Astrocyte of the spinal cord (primary cell): ENCODE measurements at regions not wholly inside any gene's neighbourhood (a gene's known extent, or its start where the extent isn't known, plus 50 kb on each side); places are given as distances from the start of the nearest gene placed in this dataset.

Experiments used
- DNase-seq: peaks from one replicate; pipeline ENCODE4 v3.0.0; 2011; ENCODE audit warnings: low read depth, low spot score
- H3K4me3 ChIP-seq: 2 replicates; pipeline ENCODE4 v1.5.1; 2011; ENCODE audit warnings: low read depth, mild to moderate bottlenecking, low read length, moderate library complexity
- CTCF ChIP-seq: IDR thresholded peaks from 2 replicates; pipeline ENCODE4 v1.5.1; 2012; ENCODE audit warnings: low read depth, mild to moderate bottlenecking, low read length, inconsistent platforms
- in situ Hi-C: cut with HindIII; loops from 2 replicates; pipeline ENCODE4 v1.10.0; 2017; ENCODE audit warnings: low sequenced_read_pairs

GRCh38 chr12:5294274-5295070 is 137.4 kb upstream of the NTF3 start:
- DNase-seq = no peak
- no peak for TF ChIP-seq CTCF
- in situ Hi-C loops = no loop called here
- no peak overlapping the region for H3K4me3 ChIP-seq

- in situ Hi-C loops = no loop called here
- no peak for DNase-seq
- no peak overlapping the region for H3K4me3 ChIP-seq
- TF ChIP-seq CTCF = no peak
These were observed 136.8 kb upstream of the NTF3 start for GRCh38 chr12:5295151-5295550.

- H3K4me3 ChIP-seq = no peak overlapping the region
- no peak for TF ChIP-seq CTCF
- in situ Hi-C loops = no loop called here
- no peak for DNase-seq
These were observed 135.9 kb upstream of the NTF3 start for GRCh38 chr12:5295996-5296395.

- TF ChIP-seq CTCF = no peak
- DNase-seq = no peak
- in situ Hi-C loops = no loop called here
- no peak overlapping the region for H3K4me3 ChIP-seq
These were observed 130.4 kb upstream of the NTF3 start for GRCh38 chr12:5301539-5301938.

- in situ Hi-C loops = no loop called here
- TF ChIP-seq CTCF = no peak
- H3K4me3 ChIP-seq = no peak overlapping the region
- DNase-seq = no peak
These were observed 126.5 kb upstream of the NTF3 start for GRCh38 chr12:5305425-5305824.

GRCh38 chr12:5305886-5306545 is 125.9 kb upstream of the NTF3 start:
- H3K4me3 ChIP-seq = no peak overlapping the region
- no peak for TF ChIP-seq CTCF
- in situ Hi-C loops = no loop called here
- DNase-seq = no peak
